Choroid plexus epithelial cell (primary cell): ENCODE measurements at regions not wholly inside any gene's neighbourhood (a gene's known extent, or its start where the extent isn't known, plus 50 kb on each side); places are given as distances from the start of the nearest gene placed in this dataset.

ENCODE experiments used
- DNase-seq: peaks from one replicate; pipeline ENCODE4 v3.0.0-alpha.2; 2010; ENCODE audit warnings: low read depth
- H3K4me3 ChIP-seq: 2 replicates; pipeline ENCODE4 v1.5.1; 2011; ENCODE audit warnings: low read depth, mild to moderate bottlenecking, control low read depth, low read length, moderate library complexity
- TF ChIP-seq, protein P1 (sequence below): conservative IDR thresholded peaks from 2 replicates; pipeline ENCODE4 v1.5.1; 2011; ENCODE audit warnings: low read depth, mild to moderate bottlenecking, control low read depth, inconsistent platforms, low read length, moderate library complexity

DNA sequence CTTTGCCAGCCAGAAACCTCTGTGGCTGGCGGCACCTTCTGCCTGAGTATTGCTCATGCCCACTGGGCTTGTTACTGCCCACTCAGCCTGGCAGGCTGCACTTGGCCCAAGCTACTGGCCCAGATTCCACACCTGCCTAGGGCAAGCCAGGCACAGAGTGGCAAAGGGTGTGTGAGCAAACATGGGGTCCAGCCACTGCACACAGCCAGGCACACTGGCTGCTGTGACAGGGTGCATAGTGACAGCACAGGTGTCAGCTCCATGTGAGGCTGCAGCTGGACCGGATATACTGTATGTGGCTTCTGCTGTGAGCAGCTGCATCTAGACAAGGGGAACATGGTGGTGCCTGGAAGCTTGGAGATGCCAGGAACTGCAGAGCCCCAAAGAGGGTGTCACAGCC, 113.9 kb downstream of the COPS8 start:
- no peak overlapping the region for H3K4me3 ChIP-seq
- DNase-seq, result no peak
- TF ChIP-seq, protein P1, sequence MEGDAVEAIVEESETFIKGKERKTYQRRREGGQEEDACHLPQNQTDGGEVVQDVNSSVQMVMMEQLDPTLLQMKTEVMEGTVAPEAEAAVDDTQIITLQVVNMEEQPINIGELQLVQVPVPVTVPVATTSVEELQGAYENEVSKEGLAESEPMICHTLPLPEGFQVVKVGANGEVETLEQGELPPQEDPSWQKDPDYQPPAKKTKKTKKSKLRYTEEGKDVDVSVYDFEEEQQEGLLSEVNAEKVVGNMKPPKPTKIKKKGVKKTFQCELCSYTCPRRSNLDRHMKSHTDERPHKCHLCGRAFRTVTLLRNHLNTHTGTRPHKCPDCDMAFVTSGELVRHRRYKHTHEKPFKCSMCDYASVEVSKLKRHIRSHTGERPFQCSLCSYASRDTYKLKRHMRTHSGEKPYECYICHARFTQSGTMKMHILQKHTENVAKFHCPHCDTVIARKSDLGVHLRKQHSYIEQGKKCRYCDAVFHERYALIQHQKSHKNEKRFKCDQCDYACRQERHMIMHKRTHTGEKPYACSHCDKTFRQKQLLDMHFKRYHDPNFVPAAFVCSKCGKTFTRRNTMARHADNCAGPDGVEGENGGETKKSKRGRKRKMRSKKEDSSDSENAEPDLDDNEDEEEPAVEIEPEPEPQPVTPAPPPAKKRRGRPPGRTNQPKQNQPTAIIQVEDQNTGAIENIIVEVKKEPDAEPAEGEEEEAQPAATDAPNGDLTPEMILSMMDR, result no peak

DNA sequence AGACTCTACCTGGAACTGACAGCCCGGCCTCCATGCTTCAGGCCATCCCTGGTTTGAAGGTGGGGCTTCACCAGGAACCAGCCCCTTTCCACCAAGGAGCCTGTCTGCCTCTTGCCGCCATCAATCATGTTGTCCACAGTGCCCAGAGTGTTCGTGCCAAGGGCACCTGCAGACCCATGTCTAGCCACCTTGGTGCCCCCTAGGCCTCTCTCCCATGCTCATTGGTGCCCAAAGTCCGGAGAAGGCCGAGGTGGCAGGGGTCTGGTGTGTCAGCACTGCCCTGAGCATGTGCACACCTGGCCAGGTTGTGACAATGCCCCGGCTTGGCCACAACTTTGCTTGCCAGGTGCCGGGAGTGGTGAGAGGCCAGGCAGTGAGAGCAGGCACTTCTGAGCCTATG, 114.8 kb downstream of the COPS8 start:
- H3K4me3 ChIP-seq, result no peak overlapping the region
- no peak for DNase-seq
- TF ChIP-seq, protein P1, result no peak

DNA sequence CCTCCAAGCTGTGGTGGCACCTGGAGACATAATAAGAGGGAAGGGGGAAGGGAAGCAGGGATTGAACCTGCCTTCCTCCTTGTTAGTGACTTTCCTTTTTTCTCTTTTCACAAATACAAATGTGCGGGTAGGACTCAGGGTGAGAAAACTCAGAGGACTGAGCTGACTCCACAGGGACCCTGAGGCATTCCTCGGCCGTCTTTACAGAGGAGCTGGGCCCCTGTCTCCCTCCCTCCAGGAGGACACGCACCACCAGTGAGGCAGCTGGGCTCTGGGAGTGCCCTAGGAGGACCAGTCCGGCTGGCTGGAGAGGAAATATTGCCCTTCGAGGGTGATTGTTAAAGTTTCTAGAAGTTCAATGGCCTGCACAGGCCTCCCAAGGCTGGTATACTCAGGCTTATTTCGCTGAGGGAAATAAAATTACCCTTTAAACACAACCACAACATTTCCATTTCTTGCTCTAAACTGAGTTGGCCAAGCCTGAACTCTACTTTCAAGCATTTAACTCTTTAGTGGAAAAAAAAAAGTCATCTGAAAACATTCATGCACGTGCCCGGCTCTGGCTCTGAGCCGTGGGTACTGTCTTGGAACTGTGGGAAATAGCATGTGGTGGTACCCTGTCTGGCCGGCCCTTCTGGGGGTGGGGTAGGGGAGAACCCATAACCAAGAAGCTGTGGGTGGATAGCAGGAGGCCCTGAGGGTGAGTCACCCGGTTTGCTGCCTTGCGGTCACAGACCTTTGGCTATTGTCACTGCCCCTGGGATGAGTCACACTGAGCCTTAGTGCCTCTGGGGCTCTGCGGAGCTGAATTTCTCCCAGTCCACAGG, 116.0 kb downstream of the COPS8 start:
- peak; percentile 81 for DNase-seq
- no peak overlapping the region for H3K4me3 ChIP-seq
- TF ChIP-seq, protein P1, result no peak

DNA sequence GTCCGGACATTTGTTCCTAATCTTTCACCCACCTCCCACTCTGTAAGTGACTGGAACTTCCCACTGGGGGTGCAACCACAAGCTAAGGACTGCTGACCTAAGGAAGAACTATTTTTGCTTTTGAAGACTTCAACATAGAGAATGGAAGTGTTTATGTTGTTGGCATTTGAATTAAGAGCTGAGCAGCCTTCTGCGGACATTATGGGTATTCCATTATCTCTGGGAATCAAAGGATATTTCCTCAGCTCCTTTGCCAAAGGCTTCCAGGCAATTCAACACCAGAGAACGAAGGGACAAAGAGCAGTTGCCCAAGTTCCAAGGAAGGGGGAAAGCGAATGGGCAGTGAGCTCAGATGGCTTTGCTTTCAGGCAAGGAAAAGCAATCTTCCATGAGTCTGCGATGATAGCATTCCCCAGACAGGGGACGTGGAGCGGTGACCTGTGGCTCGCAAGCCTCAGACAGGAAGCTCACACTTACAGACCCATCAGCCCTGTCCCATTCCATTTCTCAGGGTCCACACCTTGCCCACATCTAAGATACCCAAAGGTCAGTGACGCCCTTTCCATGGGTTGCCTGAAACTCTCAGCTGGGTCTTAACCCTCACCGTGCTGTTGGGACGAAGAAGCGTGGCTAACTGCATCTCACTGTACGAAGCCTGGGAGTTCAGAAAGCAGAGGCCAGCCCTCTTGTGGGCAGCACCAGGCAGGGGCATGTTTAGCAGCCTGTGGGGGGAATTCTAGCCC, 116.8 kb downstream of the COPS8 start:
- DNase-seq, result no peak
- no peak overlapping the region for H3K4me3 ChIP-seq
- TF ChIP-seq, protein P1, result no peak

DNA sequence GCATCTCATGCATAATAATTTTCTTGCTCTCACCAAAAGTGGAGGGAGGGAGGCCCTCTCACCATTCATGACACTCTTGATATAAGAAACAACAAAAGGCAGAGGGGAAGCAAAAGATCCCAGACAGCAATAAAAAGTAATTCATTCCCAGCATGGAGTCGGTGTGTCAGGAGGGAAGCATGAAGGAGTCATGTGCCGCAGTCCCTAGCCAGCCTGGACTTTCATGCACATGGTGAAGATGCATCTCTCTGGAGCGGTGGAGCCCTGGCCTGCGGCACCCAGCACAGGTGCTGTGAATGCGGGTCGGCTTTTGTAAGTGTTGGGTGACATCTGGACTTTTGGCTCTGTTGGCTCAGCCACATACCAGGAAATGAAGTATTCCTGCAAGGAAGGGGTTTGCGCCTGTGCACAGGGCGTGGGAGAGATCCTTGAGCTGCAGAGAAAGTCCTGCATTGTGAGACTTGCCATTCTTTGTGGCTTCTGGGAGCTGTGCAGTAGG, 119.4 kb downstream of the COPS8 start:
- TF ChIP-seq, protein P1, result no peak
- no peak for DNase-seq
- no peak overlapping the region for H3K4me3 ChIP-seq

DNA sequence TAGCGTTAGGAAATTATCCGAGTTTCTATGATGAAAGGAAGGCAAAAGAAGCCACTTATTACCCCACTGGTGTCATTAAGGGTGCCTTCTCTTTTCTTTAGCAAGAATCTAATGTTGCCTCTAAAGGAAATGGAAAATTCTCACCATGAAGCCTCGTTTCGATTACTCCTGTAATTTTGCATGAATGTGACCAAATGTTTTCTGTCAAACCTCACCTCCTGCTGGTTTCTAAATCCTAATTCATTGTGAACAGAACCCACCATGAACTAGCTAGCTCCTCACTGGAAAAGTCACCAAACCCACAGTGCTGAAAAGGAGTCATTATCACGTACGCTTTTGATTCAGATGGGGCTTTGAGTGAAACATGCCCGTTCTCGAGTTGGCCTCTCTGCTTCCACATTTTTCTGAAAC, 119.9 kb downstream of the COPS8 start:
- TF ChIP-seq, protein P1, result no peak
- no peak overlapping the region for H3K4me3 ChIP-seq
- DNase-seq, result no peak
